NCI-H2196 treated with DMSO at 0.1 percent for 48 hours (cell line): ENCODE measurements at regions not wholly inside any gene's neighbourhood (a gene's known extent, or its start where the extent isn't known, plus 50 kb on each side); places are given as distances from the start of the nearest gene placed in this dataset.

Experiments used
- DNase-seq: peaks from one replicate; lab custom pipeline; 2025; ENCODE audit not compliant: unreplicated experiment; lab: John Stamatoyannopoulos, UW

DNA sequence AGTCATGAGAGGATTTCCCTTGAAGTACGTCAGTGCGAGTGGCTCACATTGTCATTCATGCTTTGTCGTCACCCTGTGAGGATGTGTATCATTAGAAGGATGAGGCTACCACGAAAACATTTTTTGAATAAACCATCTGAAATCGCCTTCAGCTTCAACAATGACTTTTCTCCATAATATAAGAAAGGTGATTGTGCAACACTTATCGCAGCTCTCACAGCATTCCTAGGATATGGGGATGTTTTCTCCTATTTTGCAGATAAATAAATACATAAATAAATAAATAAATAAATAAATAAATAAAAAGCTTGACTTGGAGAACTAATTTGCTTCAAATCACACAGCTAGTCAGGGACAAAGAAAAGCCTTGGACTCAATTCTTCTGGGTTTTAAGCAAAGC, 326.5 kb downstream of the FOXA2 start:
- no peak for DNase-seq

- no peak for DNase-seq
Measured at GRCh38 chr20:22248051-22248667, 336.2 kb downstream of the FOXA2 start.

DNA sequence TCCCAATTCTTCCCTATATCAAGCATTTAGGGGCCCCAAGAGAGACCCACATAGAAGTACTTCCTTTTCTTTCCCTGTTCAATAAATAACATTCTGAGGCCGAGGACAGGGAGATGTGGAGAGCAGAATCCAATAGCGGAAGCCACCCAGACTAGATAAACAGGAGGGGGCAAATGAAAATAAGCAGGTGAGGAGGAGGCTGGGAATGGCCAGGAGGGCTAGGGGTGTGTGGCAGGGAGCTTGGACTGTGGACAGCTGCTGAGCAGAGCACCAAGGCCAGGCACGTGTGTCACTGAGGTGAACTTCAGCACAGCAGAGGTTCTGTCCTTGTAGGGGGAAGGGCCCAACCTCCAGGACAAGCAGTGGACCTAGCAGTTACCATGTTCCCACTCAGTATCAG, 339.2 kb downstream of the FOXA2 start:
- no peak for DNase-seq

DNA sequence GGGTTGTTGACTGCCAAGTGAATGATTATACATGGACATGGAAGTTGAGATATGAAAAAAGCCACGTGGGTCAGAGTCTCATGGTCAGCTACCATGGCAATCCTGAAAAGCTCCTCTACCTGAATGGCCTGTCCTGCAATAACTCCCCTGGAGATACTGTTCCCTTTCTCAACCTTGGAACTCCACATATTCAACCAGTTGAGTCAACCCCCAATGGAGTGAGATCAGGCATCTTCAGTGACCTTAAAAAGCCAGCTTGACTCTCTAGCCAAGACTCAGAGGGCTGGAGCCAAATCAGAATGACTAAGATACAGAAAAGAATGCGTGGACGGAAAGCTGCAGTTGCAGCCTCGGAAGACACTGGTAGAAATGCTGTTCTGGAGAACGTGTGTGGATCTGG, 341.3 kb downstream of the FOXA2 start:
- DNase-seq = no peak

DNA sequence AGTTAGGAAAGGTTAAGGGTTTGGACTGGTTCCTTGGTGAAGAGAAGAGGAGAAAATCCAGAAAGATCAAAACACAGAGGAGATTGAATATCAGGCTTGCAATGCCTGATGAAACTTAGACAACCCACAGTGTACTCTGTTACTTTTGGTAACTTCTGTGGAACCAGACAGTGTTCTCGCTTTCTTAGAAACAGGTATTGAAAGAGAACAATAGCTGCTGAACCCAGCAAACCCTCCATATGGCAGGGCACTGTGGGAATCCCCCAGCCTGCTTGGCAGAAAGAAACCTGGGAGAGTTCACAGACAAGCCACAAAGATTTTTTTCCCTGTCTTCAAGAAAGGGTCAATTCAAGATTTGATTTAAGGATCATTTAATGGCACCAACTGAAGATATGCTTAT, 342.8 kb downstream of the FOXA2 start:
- DNase-seq = no peak

DNA sequence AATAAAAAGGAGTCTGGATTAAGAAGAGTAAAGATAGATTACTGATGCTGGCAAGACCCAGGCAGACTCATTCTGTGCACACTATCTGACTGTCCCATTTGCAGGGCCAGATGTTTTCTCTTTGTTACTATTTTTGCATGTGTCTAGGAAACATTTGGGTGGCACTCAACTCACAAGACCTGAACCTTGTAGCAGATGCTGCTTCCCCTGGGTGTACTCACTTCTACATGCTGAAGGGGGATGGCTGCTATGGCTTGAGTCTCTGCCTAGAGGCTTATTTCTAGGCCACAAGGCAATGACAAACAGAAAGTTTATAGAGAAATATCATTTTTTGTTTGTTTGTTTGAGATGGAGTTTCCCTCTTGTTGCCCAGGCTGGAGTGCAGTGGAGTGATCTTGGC, 351.4 kb downstream of the FOXA2 start:
- DNase-seq = no peak

DNA sequence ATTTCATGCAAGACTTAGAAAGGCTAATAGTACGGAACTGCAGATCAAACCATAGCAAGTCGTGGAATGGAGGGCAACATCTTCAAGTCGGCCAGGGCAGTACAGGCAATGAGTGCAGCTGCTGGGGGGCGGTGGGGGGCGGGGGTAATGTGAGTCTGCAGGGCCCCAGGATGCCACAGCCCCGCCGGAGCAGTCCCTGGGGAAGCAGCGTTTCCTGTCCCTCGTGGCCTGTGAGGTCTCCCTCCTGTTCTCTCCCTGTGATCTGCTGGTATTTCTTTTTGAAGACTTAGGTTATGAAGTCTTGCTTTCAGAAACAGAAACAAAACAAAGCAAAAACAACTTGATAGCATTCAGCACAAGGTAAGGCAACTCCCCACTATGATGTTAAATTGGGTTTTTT, 351.9 kb downstream of the FOXA2 start:
- DNase-seq = no peak

DNA sequence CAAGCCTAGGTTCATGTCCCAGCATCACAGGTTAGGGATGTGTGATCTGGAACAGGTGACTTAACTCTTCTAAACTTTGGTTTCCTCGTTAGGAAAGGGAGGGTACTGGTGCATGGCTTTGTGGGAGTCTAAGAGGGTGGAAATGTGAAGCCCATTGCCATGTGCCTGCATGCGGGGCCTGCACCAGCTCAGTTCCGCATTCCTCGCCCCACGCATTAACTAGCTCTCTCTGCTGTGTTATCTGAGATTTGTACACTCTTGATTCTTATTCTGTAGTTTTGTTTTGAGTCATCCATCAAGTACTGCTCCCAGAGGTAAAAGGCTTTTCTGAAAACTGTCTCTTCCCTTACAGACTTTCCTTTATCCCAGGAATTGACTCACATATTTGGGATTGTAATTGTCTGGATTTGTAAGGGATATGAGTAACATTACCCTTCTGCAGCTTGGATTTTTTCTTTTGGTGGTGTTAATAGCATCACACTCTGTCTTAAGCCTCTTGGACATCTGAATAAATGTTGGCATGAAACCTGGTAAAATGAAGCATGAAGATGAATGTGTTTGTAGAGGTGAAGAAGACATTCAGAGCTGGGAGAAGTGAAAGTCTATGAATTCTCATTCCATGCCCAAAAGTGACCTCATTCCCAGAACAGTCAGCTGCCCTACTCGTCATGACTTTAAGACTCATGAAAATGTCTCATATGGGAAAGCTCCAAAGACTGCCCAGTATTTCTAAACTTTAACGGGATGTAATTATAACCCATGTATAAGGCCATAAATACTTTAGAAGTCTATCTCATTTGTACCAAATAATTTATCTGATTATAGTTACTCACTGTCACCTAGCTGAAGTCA, 357.3 kb downstream of the FOXA2 start:
- no peak for DNase-seq

GRCh38 chr20:22223236-22223635, 361.1 kb downstream of the FOXA2 start:
- DNase-seq = no peak

GRCh38 chr20:22217712-22218352, 366.5 kb downstream of the FOXA2 start:
- no peak for DNase-seq

- no peak for DNase-seq
Measured at GRCh38 chr20:22216984-22217383, 367.4 kb downstream of the FOXA2 start.

DNA sequence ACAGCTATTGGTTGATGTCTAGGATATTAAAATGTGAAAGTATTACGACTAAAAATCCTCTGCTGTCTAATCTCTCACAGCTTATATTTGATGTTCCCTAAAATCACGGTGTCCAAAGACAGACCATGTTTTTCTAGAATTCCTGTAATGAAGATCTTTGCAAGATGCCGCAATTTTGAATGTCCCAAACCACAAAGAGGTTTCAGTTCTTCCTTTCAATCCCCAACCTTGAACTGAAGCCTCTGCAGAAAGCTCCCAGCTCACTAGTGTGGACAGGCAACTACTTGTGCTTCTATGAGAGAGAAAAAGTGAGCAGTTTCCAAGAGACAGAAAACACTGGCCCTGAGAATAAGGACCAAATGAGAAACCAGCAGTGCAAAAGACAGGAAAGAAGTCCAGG, 370.1 kb downstream of the FOXA2 start:
- DNase-seq = no peak

DNA sequence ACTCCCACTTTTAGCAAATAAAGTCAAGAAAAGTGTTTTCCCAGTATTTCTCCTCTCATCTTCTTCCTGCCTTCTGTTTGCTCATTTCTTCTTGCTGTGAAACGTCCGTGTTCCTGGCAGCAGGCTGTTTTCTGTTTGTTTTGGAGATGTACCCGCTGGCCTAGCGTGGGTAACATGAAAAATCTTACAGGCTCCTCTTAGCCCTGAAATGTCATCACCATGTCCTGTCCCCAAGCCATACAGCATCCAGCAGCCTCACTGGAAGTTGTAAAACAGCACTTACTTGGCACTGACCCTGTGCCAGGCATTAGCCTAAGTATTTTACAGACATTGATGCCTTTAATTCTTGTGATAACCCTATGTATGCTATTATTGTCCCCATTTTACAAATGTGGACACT, 371.1 kb downstream of the FOXA2 start:
- no peak for DNase-seq

DNA sequence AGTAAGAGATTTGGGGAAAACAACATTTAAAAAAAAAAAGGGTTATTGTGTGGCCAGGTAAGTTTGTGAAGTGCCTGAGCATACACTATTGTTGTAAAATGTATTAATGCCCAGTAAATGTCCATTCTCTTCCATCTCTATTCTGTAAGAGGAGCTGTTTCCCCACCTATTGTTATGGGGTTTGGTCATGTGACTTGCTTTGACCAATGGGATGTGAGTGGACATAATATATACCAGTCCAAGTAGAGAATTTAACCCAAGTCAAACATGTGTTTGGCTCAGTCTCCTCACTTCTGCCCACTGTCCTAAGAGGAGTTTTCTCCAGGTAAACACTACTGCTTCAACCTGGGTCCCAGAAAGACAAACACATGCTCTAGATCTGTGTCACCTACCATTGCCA, 377.1 kb downstream of the FOXA2 start:
- no peak for DNase-seq

DNA sequence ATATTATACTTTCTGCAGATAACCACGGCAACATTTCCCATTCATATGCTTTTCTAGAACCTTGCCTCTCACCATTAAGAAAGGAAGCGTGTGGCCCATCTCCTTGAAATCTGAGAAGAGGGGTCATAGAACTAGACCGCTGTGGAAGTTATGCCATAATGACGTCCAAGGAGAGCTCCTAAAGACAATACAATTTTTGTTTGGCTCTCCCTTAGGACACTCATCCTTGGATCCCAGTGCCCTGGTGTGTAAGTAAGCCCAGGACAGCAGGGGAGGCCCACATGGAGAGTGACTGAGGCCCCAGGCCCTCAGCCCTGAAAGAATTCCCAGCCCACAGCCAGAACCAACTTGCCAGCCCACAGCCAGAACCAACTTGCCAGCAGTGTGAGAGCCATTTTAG, 379.6 kb downstream of the FOXA2 start:
- DNase-seq = no peak

- DNase-seq = no peak
Measured at GRCh38 chr20:22182148-22182547, 402.2 kb downstream of the FOXA2 start.

- no peak for DNase-seq
Measured at GRCh38 chr20:22180244-22180643, 404.1 kb downstream of the FOXA2 start.

DNA sequence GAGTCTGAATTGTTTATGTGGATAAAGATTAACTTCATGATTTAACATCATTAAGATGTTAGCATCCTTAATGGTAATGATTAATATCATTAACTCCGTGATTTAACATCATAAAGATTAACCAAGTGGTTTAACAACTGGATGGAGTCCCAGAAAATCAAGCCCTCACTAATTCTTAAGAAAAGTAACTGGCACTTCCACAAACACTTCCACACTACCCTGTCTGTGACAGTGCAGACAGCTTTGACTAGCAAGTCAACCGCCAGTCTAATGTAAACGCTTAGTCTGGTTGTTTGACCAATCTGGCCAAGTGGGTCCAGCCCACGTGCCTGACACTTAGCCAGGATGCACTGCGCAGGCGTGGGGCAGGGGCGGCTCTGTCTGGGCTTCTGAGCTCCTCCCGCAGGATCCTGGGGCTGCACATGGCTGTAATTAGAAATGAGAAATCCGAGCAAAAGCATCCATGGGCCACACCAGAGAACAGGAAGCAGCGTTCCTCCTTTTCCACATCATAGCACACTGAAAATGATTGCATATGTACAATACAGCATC, 424.2 kb downstream of the FOXA2 start:
- DNase-seq = no peak

DNA sequence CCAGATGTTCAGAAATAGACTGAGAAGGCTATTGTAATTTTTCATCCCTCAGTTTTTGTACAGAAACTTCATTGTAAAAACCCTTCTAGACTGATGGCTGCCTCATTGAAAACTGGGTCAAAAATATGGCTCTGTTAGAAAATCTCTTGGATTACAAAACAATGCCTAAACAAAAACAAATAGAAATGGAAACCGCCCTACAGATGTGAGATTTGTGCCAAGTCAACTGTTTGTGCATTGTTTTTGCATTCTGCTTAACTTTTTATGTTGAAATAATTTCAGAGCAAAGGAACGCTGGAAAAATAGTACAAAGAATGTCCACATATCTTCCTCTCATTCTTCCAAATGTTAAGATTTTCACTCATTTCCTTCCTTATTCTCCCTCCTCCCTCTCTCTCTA, 425.1 kb downstream of the FOXA2 start:
- no peak for DNase-seq

DNA sequence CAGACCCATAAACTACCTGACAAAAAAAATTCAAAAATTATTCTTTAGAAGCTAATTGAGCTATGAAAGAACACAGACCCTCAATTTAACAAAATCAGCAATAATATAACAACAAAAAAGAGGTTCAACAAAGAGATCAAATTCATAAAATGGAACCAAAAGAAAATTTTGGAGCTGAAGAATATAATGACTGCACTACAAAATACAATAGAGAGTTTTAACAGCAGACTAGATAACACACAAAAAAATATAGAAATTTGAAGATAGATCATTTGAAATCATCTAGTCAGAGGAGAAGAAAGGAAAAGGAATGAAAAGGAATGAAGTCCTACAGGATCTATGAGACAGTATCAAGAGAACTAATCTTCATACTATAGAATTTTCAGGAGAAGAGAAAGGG, 422.1 kb downstream of the PAX1 start:
- DNase-seq = no peak

GRCh38 chr20:22106308-22106938, 401.0 kb downstream of the PAX1 start:
- no peak for DNase-seq

DNA sequence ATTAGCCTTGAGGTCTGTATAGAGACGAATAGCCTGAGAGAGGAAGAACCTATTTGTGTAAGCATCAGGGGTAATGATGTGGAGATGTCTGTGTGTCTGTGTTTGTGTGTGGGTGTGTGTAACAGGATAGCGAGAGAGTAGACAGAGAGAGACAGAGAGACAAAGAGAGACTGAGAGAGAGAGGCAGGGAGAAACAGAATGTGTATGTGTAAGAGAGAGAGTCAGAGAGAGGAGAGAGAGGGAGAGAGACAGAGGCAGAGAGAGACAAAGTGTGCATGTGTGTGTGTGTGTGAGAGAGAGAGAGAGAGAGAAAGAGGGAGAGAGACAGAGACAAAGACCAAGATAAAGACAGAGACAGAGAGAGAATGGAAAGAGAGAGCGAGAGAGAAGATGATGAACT, 396.1 kb downstream of the PAX1 start:
- DNase-seq = no peak
